H9 (cell line): ENCODE measurements at regions not wholly inside any gene's neighbourhood (a gene's known extent, or its start where the extent isn't known, plus 50 kb on each side); places are given as distances from the start of the nearest gene placed in this dataset.

Source experiments
- DNase-seq: peaks from one replicate; pipeline ENCODE4 v3.0.0-alpha.2; 2017
- H2AFZ ChIP-seq: one replicate; pipeline ENCODE4 v1.6.1; 2013; ENCODE audit warnings: mild to moderate bottlenecking, low read length, control low read depth, moderate library complexity
- H2AK5ac ChIP-seq: 2 replicates; pipeline ENCODE4 v1.6.1; 2013; ENCODE audit warnings: low read length, control low read depth, mixed read lengths; ENCODE audit not compliant: insufficient read length
- H2BK120ac ChIP-seq: one replicate; pipeline ENCODE4 v1.6.1; 2013; ENCODE audit warnings: low read depth, mild to moderate bottlenecking, low read length, control low read depth, inconsistent platforms; ENCODE audit not compliant: poor library complexity, severe bottlenecking
- H2BK12ac ChIP-seq: 2 replicates; pipeline ENCODE4 v1.6.1; 2013; ENCODE audit warnings: low read length, control low read depth, mixed read lengths, low read depth; ENCODE audit not compliant: insufficient read length
- H2BK15ac ChIP-seq: 2 replicates; pipeline ENCODE4 v1.6.1; 2013; ENCODE audit warnings: low read depth, low read length, control low read depth
- H2BK20ac ChIP-seq: one replicate; pipeline ENCODE4 v1.6.1; 2013; ENCODE audit warnings: low read depth, mild to moderate bottlenecking, low read length, control low read depth, inconsistent platforms; ENCODE audit not compliant: poor library complexity, severe bottlenecking
- H2BK5ac ChIP-seq: 2 replicates; pipeline ENCODE4 v1.6.1; 2013; ENCODE audit warnings: low read length, control low read depth, mixed read lengths; ENCODE audit not compliant: insufficient read length
- H3K14ac ChIP-seq: 2 replicates; pipeline ENCODE4 v1.6.1; 2013; ENCODE audit warnings: low read length, control low read depth; ENCODE audit not compliant: insufficient read depth
- H3K18ac ChIP-seq: 2 replicates; pipeline ENCODE4 v1.6.1; 2013; ENCODE audit warnings: low read depth, mild to moderate bottlenecking, mixed read lengths, low read length, control low read depth; ENCODE audit not compliant: insufficient read length
- H3K23ac ChIP-seq: 2 replicates; pipeline ENCODE4 v1.6.1; 2013; ENCODE audit warnings: low read length, control low read depth, mixed read lengths, low read depth; ENCODE audit not compliant: insufficient read length
- H3K23me2 ChIP-seq: 2 replicates; pipeline ENCODE4 v1.6.1; 2013; ENCODE audit warnings: low read depth, mild to moderate bottlenecking, mixed read lengths, low read length, control low read depth; ENCODE audit not compliant: insufficient read length, poor library complexity, severe bottlenecking
- H3K27ac ChIP-seq: 2 replicates; pipeline ENCODE4 v1.5.1; 2013; ENCODE audit warnings: low read length, control low read depth, mixed read lengths, low read depth; ENCODE audit not compliant: insufficient read length
- H3K27me3 ChIP-seq: 2 replicates; pipeline ENCODE4 v1.6.1; 2013; ENCODE audit warnings: low read length, control low read depth, inconsistent platforms; ENCODE audit not compliant: insufficient read depth
- H3K4ac ChIP-seq: 2 replicates; pipeline ENCODE4 v1.6.1; 2013; ENCODE audit warnings: low read depth, mild to moderate bottlenecking, control low read depth, inconsistent platforms, low read length, moderate library complexity
- H3K4me1 ChIP-seq: 2 replicates; pipeline ENCODE4 v1.6.1; 2013; ENCODE audit warnings: low read length, control low read depth, inconsistent platforms; ENCODE audit not compliant: insufficient read depth
- H3K4me2 ChIP-seq: 2 replicates; pipeline ENCODE4 v1.6.1; 2013; ENCODE audit warnings: low read length, control low read depth, mixed read lengths; ENCODE audit not compliant: insufficient read length, insufficient read depth
- H3K56ac ChIP-seq: 2 replicates; pipeline ENCODE4 v1.6.1; 2013; ENCODE audit warnings: low read depth, mild to moderate bottlenecking, mixed read lengths, low read length, control low read depth; ENCODE audit not compliant: insufficient read length
- H3K79me1 ChIP-seq: 2 replicates; pipeline ENCODE4 v1.6.1; 2013; ENCODE audit warnings: low read depth, mild to moderate bottlenecking, moderate library complexity, low read length, control low read depth, inconsistent platforms; ENCODE audit not compliant: insufficient read depth, poor library complexity, severe bottlenecking
- H3K79me2 ChIP-seq: 2 replicates; pipeline ENCODE4 v1.6.1; 2013; ENCODE audit warnings: low read length, control low read depth, inconsistent platforms; ENCODE audit not compliant: insufficient read depth
- H3K9ac ChIP-seq: 2 replicates; pipeline ENCODE4 v1.6.1; 2013; ENCODE audit warnings: low read length, control low read depth, mixed read lengths; ENCODE audit not compliant: insufficient read length; ENCODE audit errors: extremely low read depth
- H3K9me3 ChIP-seq: one replicate; pipeline ENCODE4 v1.6.1; 2013; ENCODE audit warnings: low read depth, low read length, inconsistent platforms; ENCODE audit not compliant: control insufficient read depth
- H3T11ph ChIP-seq: one replicate; pipeline ENCODE4 v1.6.1; 2013; ENCODE audit warnings: mild to moderate bottlenecking, low read length, control low read depth, inconsistent platforms
- H4K20me1 ChIP-seq: one replicate; pipeline ENCODE4 v1.6.1; 2013; ENCODE audit not compliant: control insufficient read depth, insufficient read length, insufficient read depth
- H4K5ac ChIP-seq: 2 replicates; pipeline ENCODE4 v1.6.1; 2013; ENCODE audit warnings: low read depth, mild to moderate bottlenecking, mixed read lengths, low read length, control low read depth; ENCODE audit not compliant: insufficient read length
- H4K8ac ChIP-seq: replicated peaks from 2 replicates; pipeline ENCODE4 v1.6.1; 2013; ENCODE audit warnings: low read length, control low read depth, mixed read lengths, low read depth; ENCODE audit not compliant: insufficient read length
- H4K91ac ChIP-seq: 2 replicates; pipeline ENCODE4 v1.6.1; 2013; ENCODE audit warnings: low read depth, mild to moderate bottlenecking, moderate library complexity, mixed read lengths, low read length, control low read depth; ENCODE audit not compliant: insufficient read length
- H3K27ac Mint-ChIP-seq, 3 experiments: 2 replicates in 2 of 3; 3 replicates in 1 of 3; pipeline ENCODE4 v1.8.0; 2020 to 2021; ENCODE audit warnings: mixed read lengths in 3 of 3, mild to moderate bottlenecking in 1 of 3, moderate library complexity in 1 of 3
- H3K27me3 Mint-ChIP-seq: 2 replicates; pipeline ENCODE4 v1.8.0; 2021; ENCODE audit warnings: low read depth, mild to moderate bottlenecking, moderate library complexity, mixed read lengths
- H3K36me3 Mint-ChIP-seq, 3 experiments: 2 replicates in 2 of 3; 3 replicates in 1 of 3; pipeline ENCODE4 v1.8.0; 2020 to 2021; ENCODE audit warnings: low read depth in 3 of 3, mixed read lengths in 3 of 3; ENCODE audit not compliant: insufficient read depth in 1 of 3
- H3K4me1 Mint-ChIP-seq, 2 experiments: 2 replicates each; pipeline ENCODE4 v1.8.0; 2020; ENCODE audit warnings: mixed read lengths in 2 of 2
- H3K4me3 Mint-ChIP-seq, 2 experiments: 2 replicates in 1 of 2; 3 replicates in 1 of 2; pipeline ENCODE4 v1.8.0; 2020 to 2021; ENCODE audit warnings: mild to moderate bottlenecking in 2 of 2, mixed read lengths in 2 of 2, moderate library complexity in 1 of 2
- H3K9me3 Mint-ChIP-seq, 2 experiments: 2 replicates in 1 of 2; 3 replicates in 1 of 2; pipeline ENCODE4 v1.8.0; 2020; ENCODE audit warnings: mild to moderate bottlenecking in 2 of 2, mixed read lengths in 2 of 2, moderate library complexity in 1 of 2
- WGBS: extraction: QIAGEN DNeasy Blood & Tissue Kit; methylation state at CpG from one replicate; pipeline ENCODE4 v1.1.7; 2013; ENCODE audit warnings: missing lambda C conversion rate, low lambda C conversion rate, mixed read lengths; ENCODE audit not compliant: insufficient read length; ENCODE audit errors: extremely low coverage; 5-methylcytosine and 5-hydroxymethylcytosine counted together
- TF ChIP-seq, protein P1 (sequence below): fragments of 200-600 bp; sonication (generic); conservative IDR thresholded peaks from 3 replicates; pipeline ENCODE4 v1.8.0; 2021; ENCODE audit warnings: antibody characterized with exemption, mild to moderate bottlenecking

DNA sequence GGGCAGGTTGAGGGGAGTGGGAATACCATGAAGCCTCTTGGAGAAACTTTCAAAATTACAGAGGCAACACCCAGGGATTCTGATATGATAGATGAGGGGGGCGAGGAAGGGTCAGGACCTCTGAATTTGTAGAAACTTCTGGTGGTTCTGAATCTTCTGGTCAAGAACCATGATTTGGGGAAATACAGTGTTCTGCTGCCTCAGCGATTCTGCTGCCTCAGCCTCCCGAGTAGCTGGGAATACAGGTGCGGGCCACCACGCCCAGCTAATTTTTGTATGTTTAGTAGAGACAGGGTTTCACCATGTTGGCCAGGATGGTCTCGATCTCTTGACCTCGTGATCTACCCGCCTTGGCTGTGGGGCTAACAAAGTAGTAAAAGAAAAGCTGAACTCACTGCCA, 70.4 kb downstream of the MAGEF1 start:
- Histone ChIP-seq H2BK120ac (no peak overlapping the region), H2BK15ac (no peak overlapping the region), H3K9ac (no peak overlapping the region), H4K5ac (no peak overlapping the region), H4K8ac (no peak overlapping the region), H3K79me1 (no peaks in the 10 kb centered on the region), H3K79me2 (no peaks in the 10 kb centered on the region), H2AK5ac (no peak overlapping the region), H2BK5ac (no peak overlapping the region), H2AFZ (no peak overlapping the region), H3K23ac (no peak overlapping the region), H4K91ac (no peak overlapping the region), H3K4me1 (peaks cover 4% of the 10 kb centered on the region; the same call in 1 of the 2 replicates), H3K27me3 (no peaks in the 10 kb centered on the region), H2BK12ac (no peak overlapping the region), H4K20me1 (no peaks in the 10 kb centered on the region), H3K9me3 (no peaks in the 10 kb centered on the region), H3K18ac (no peak overlapping the region), H3K27ac (no peak overlapping the region), H3K14ac (no peak overlapping the region), H3T11ph (no peak overlapping the region), H3K4me2 (no peak overlapping the region), H2BK20ac (no peak overlapping the region), H3K56ac (no peak overlapping the region), H3K23me2 (no peaks in the 10 kb centered on the region), H3K4ac (no peak overlapping the region)
- DNase-seq: no peak
- TF ChIP-seq, protein P1, sequence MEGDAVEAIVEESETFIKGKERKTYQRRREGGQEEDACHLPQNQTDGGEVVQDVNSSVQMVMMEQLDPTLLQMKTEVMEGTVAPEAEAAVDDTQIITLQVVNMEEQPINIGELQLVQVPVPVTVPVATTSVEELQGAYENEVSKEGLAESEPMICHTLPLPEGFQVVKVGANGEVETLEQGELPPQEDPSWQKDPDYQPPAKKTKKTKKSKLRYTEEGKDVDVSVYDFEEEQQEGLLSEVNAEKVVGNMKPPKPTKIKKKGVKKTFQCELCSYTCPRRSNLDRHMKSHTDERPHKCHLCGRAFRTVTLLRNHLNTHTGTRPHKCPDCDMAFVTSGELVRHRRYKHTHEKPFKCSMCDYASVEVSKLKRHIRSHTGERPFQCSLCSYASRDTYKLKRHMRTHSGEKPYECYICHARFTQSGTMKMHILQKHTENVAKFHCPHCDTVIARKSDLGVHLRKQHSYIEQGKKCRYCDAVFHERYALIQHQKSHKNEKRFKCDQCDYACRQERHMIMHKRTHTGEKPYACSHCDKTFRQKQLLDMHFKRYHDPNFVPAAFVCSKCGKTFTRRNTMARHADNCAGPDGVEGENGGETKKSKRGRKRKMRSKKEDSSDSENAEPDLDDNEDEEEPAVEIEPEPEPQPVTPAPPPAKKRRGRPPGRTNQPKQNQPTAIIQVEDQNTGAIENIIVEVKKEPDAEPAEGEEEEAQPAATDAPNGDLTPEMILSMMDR: no peak
- H3K27ac Mint-ChIP-seq: no peak overlapping the region
- peaks cover 16 to 31% of the 10 kb centered on the region in 2 experiments for H3K4me1 Mint-ChIP-seq
- no peaks in the 10 kb centered on the region for H3K9me3 Mint-ChIP-seq
- H3K4me3 Mint-ChIP-seq: no peak overlapping the region
- no CpG with 5 or more reads among the region's 8 CpGs for WGBS
- peaks cover 8% of the 10 kb centered on the region for H3K27me3 Mint-ChIP-seq
- H3K36me3 Mint-ChIP-seq: no peaks in the 10 kb centered on the region
